ENCODE measurements at regions not wholly inside any gene's neighbourhood (a gene's known extent, or its start where the extent isn't known, plus 50 kb on each side); places are given as distances from the start of the nearest gene placed in this dataset.

- TF ChIP-seq TAF1 (IDR thresholded peaks at IDR 0.05; ENCODE audit: low read depth, low read length) (no peak), POLR2AphosphoS5 (IDR thresholded peaks at IDR 0.05; ENCODE audit: low read depth, low read length) (no peak), PAX5 (IDR thresholded peaks at IDR 0.05; ENCODE audit: insufficient read depth, low read length, severe bottlenecking) (no peak)
Observed at GRCh38 chr2:16817305-16818202, 151.9 kb upstream of the CYRIA start.
